ENCODE measurements at regions not wholly inside any gene's neighbourhood (a gene's known extent, or its start where the extent isn't known, plus 50 kb on each side); places are given as distances from the start of the nearest gene placed in this dataset.
A peak's percentile ranks its signal among the peaks of the same experiment; 100 is the strongest.

DNA sequence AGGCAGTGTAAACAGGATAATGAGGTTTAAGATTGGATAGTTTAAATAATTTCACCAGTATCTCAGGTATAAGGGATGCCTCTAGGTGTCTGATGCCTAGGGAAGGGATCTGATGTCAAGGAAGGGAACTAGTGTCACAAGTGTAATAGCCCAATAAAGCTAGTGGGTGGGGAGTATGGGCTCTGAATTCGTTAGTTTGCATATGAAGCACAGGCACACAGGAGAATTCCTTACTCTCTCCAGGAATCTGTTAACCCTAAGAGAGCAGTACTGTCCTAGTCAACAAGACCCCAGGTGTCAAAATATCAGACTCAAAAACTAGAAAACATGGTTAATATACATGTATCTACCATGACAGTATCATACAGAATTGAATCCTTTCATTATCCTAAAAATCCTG lies 352.5 kb upstream of the CYLC2 start (continued):
- TF ChIP-seq, protein P1, sequence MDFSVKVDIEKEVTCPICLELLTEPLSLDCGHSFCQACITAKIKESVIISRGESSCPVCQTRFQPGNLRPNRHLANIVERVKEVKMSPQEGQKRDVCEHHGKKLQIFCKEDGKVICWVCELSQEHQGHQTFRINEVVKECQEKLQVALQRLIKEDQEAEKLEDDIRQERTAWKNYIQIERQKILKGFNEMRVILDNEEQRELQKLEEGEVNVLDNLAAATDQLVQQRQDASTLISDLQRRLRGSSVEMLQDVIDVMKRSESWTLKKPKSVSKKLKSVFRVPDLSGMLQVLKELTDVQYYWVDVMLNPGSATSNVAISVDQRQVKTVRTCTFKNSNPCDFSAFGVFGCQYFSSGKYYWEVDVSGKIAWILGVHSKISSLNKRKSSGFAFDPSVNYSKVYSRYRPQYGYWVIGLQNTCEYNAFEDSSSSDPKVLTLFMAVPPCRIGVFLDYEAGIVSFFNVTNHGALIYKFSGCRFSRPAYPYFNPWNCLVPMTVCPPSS (IDR thresholded peaks at IDR 0.05): no peak
- TF ChIP-seq GATA4 (IDR thresholded peaks at IDR 0.05; ENCODE audit: borderline replicate concordance, low read depth): no peak
- TF ChIP-seq REXO4 (CRISPR knock-in tag; IDR thresholded peaks at IDR 0.05; ENCODE audit: borderline replicate concordance): no peak
- no peak for TF ChIP-seq RAD21 (CRISPR knock-in tag; IDR thresholded peaks at IDR 0.05)

DNA sequence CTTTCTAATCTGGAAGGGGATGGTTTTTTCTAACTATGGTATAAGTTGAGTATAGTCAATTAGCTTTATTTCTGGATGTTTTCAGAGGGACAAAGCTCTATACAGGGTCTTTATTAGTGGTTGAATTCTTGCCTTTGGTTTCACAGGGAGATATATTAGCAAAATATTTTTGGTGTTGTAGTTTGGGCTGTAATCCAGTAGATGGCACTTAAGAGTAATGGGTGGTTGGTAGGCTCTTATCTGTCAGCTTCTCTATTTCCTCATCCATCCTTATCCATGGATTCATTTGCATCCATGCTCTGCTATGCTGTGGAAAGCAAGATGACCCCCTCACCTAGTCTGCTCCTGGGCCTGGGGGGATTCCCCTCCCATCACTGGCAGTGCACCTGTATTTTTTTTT lies 363.6 kb upstream of the CYLC2 start:
- Histone ChIP-seq H3K9me3 (ENCODE audit: low read length) (peaks cover 67% of the 10 kb centered on the region), H3K4me3 (replicated peaks in 1 of 3; ENCODE audit: insufficient read depth in 1 of 3, low read depth in 2 of 3, low read length in 3 of 3) (no peak overlapping the region), H3K4me2 (ENCODE audit: low read depth, low read length) (no peak overlapping the region), H3K27me3 (ENCODE audit: control insufficient read depth in 1 of 2, insufficient read depth in 2 of 2, low read length in 2 of 2) (no peaks in the 10 kb centered on the region), H3K9ac (ENCODE audit: insufficient read depth, low read depth, low read length) (no peak overlapping the region), H2AFZ (ENCODE audit: low read length) (no peak overlapping the region), H3K4me1 (ENCODE audit: insufficient read depth, low read length) (no peaks in the 10 kb centered on the region), H3K36me3 (replicated peaks in 1 of 2; ENCODE audit: control insufficient read depth in 1 of 2, insufficient read depth in 2 of 2, low read length in 2 of 2) (no peaks in the 10 kb centered on the region), H3K27ac (ENCODE audit: extremely low read length, insufficient read depth, low read length) (no peak overlapping the region), H4K20me1 (ENCODE audit: insufficient read depth, low read length) (no peaks in the 10 kb centered on the region), H3K79me2 (ENCODE audit: insufficient read depth, low read length) (no peaks in the 10 kb centered on the region)
- FAIRE-seq (no peak), ATAC-seq (no peak), DNase-seq (ENCODE audit: low spot score) (peak; percentile 2)
- no TSS peak for BruUV-seq (replicated peaks)
- intact Hi-C loops (cut with micrococcal nuclease; ENCODE audit: unreplicated experiment) (no loop called here), in situ Hi-C loops (cut with HindIII; ENCODE audit: extremely low pct_ligation_motif_present, low pct_unique_long_range_greater_than_20kb) (no loop called here)
- TF ChIP-seq, protein P2, sequence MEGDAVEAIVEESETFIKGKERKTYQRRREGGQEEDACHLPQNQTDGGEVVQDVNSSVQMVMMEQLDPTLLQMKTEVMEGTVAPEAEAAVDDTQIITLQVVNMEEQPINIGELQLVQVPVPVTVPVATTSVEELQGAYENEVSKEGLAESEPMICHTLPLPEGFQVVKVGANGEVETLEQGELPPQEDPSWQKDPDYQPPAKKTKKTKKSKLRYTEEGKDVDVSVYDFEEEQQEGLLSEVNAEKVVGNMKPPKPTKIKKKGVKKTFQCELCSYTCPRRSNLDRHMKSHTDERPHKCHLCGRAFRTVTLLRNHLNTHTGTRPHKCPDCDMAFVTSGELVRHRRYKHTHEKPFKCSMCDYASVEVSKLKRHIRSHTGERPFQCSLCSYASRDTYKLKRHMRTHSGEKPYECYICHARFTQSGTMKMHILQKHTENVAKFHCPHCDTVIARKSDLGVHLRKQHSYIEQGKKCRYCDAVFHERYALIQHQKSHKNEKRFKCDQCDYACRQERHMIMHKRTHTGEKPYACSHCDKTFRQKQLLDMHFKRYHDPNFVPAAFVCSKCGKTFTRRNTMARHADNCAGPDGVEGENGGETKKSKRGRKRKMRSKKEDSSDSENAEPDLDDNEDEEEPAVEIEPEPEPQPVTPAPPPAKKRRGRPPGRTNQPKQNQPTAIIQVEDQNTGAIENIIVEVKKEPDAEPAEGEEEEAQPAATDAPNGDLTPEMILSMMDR (CRISPR knock-in tag; IDR thresholded peaks at IDR 0.05): peak; percentile 38; the same call in 1 of the 2 replicates
- TF ChIP-seq FOXC1 (CRISPR knock-in tag; IDR thresholded peaks at IDR 0.05; ENCODE audit: borderline replicate concordance) (no peak), STAG1 (CRISPR knock-in tag; IDR thresholded peaks at IDR 0.05) (peak; percentile 29; the same call in 1 of the 2 replicates)
- ChIA-PET CTCF (ENCODE audit: low intra/inter-chr PET ratio, low total read pairs) (no interaction called here), POLR2A (no interaction called here)

Data from HepG2 (cell line).